ENCODE measurements at regions not wholly inside any gene's neighbourhood (a gene's known extent, or its start where the extent isn't known, plus 50 kb on each side); places are given as distances from the start of the nearest gene placed in this dataset.
"Not testable (repeated sequence)": the region's sequence is repeated elsewhere in the genome, so short reads cannot be mapped to it uniquely, and the experiment has no call there.

- not testable (repeated sequence) for H3K4me1 ChIP-seq (ENCODE audit: control insufficient read depth, insufficient read depth, low read length); H3K9ac ChIP-seq (ENCODE audit: low read length in 2 of 2); H3K27me3 ChIP-seq (ENCODE audit: control insufficient read depth in 1 of 2, insufficient read depth in 2 of 2, low read length in 2 of 2); H3K4me3 ChIP-seq (ENCODE audit: low read length in 2 of 2); H3K27ac ChIP-seq (ENCODE audit: low read length); H3K36me3 ChIP-seq (ENCODE audit: control insufficient read depth in 2 of 2, insufficient read depth in 2 of 2, low read length in 2 of 2); H3K9me3 ChIP-seq (ENCODE audit: control insufficient read depth in 2 of 2, low read length in 2 of 2)
These were observed 136.4 kb upstream of the FAM174A start for GRCh38 chr5:100398815-100399214.

- H3K27ac ChIP-seq (ENCODE audit: low read length); H3K9ac ChIP-seq (ENCODE audit: low read length in 2 of 2); H3K4me3 ChIP-seq (ENCODE audit: low read length in 2 of 2); H3K9me3 ChIP-seq (ENCODE audit: control insufficient read depth in 2 of 2, low read length in 2 of 2); H3K4me1 ChIP-seq (ENCODE audit: control insufficient read depth, insufficient read depth, low read length); H3K27me3 ChIP-seq (ENCODE audit: control insufficient read depth in 1 of 2, insufficient read depth in 2 of 2, low read length in 2 of 2); H3K36me3 ChIP-seq (ENCODE audit: control insufficient read depth in 2 of 2, insufficient read depth in 2 of 2, low read length in 2 of 2): not testable (repeated sequence)
These were observed 155.8 kb upstream of the FAM174A start for GRCh38 chr5:100379254-100379858.

- not testable (repeated sequence) for H3K9ac ChIP-seq (ENCODE audit: low read length in 2 of 2); H3K9me3 ChIP-seq (ENCODE audit: control insufficient read depth in 2 of 2, low read length in 2 of 2); H3K4me3 ChIP-seq (ENCODE audit: low read length in 2 of 2); H3K36me3 ChIP-seq (ENCODE audit: control insufficient read depth in 2 of 2, insufficient read depth in 2 of 2, low read length in 2 of 2); H3K27ac ChIP-seq (ENCODE audit: low read length); H3K4me1 ChIP-seq (ENCODE audit: control insufficient read depth, insufficient read depth, low read length); H3K27me3 ChIP-seq (ENCODE audit: control insufficient read depth in 1 of 2, insufficient read depth in 2 of 2, low read length in 2 of 2)
These were observed 170.3 kb upstream of the FAM174A start for GRCh38 chr5:100364757-100365478.

- not testable (repeated sequence) for H3K27ac ChIP-seq (ENCODE audit: low read length); H3K4me3 ChIP-seq (ENCODE audit: low read length in 2 of 2)
These were observed 170.8 kb upstream of the FAM174A start for GRCh38 chr5:100364343-100364742.

GRCh38 chr5:100359998-100360397, 175.2 kb upstream of the FAM174A start:
- not testable (repeated sequence) for H3K9me3 ChIP-seq (ENCODE audit: control insufficient read depth in 2 of 2, low read length in 2 of 2); H3K4me3 ChIP-seq (ENCODE audit: low read length in 2 of 2); H3K27me3 ChIP-seq (ENCODE audit: control insufficient read depth in 1 of 2, insufficient read depth in 2 of 2, low read length in 2 of 2); H3K27ac ChIP-seq (ENCODE audit: low read length); H3K4me1 ChIP-seq (ENCODE audit: control insufficient read depth, insufficient read depth, low read length); H3K9ac ChIP-seq (ENCODE audit: low read length in 2 of 2); H3K36me3 ChIP-seq (ENCODE audit: control insufficient read depth in 2 of 2, insufficient read depth in 2 of 2, low read length in 2 of 2)

More at GRCh38 chr5:100364343-100364742, 170.8 kb upstream of the FAM174A start:
- not testable (repeated sequence) for H3K9me3 ChIP-seq (ENCODE audit: control insufficient read depth in 2 of 2, low read length in 2 of 2); H3K4me1 ChIP-seq (ENCODE audit: control insufficient read depth, insufficient read depth, low read length); H3K36me3 ChIP-seq (ENCODE audit: control insufficient read depth in 2 of 2, insufficient read depth in 2 of 2, low read length in 2 of 2); H3K9ac ChIP-seq (ENCODE audit: low read length in 2 of 2); H3K27me3 ChIP-seq (ENCODE audit: control insufficient read depth in 1 of 2, insufficient read depth in 2 of 2, low read length in 2 of 2)

- not testable (repeated sequence) for H3K9ac ChIP-seq (ENCODE audit: low read length in 2 of 2); H3K36me3 ChIP-seq (ENCODE audit: control insufficient read depth in 2 of 2, insufficient read depth in 2 of 2, low read length in 2 of 2); H3K4me1 ChIP-seq (ENCODE audit: control insufficient read depth, insufficient read depth, low read length); H3K9me3 ChIP-seq (ENCODE audit: control insufficient read depth in 2 of 2, low read length in 2 of 2); H3K4me3 ChIP-seq (ENCODE audit: low read length in 2 of 2); H3K27ac ChIP-seq (ENCODE audit: low read length); H3K27me3 ChIP-seq (ENCODE audit: control insufficient read depth in 1 of 2, insufficient read depth in 2 of 2, low read length in 2 of 2)
These were observed 188.9 kb upstream of the FAM174A start for GRCh38 chr5:100346269-100346668.

GRCh38 chr5:100341485-100341884, 193.7 kb upstream of the FAM174A start:
- not testable (repeated sequence) for H3K9ac ChIP-seq (ENCODE audit: low read length in 2 of 2); H3K9me3 ChIP-seq (ENCODE audit: control insufficient read depth in 2 of 2, low read length in 2 of 2); H3K4me3 ChIP-seq (ENCODE audit: low read length in 2 of 2); H3K27ac ChIP-seq (ENCODE audit: low read length); H3K36me3 ChIP-seq (ENCODE audit: control insufficient read depth in 2 of 2, insufficient read depth in 2 of 2, low read length in 2 of 2); H3K27me3 ChIP-seq (ENCODE audit: control insufficient read depth in 1 of 2, insufficient read depth in 2 of 2, low read length in 2 of 2); H3K4me1 ChIP-seq (ENCODE audit: control insufficient read depth, insufficient read depth, low read length)

GRCh38 chr5:100322483-100322882, 212.7 kb upstream of the FAM174A start:
- no peak overlapping the region for H3K9ac ChIP-seq (ENCODE audit: low read length in 2 of 2)
- no peak overlapping the region for H3K4me3 ChIP-seq (ENCODE audit: low read length in 2 of 2)

GRCh38 chr5:100319885-100320284, 215.3 kb upstream of the FAM174A start:
- no peak overlapping the region for H3K4me3 ChIP-seq (ENCODE audit: low read length in 2 of 2)
- H3K27me3 ChIP-seq (ENCODE audit: control insufficient read depth in 1 of 2, insufficient read depth in 2 of 2, low read length in 2 of 2), result no peaks in the 10 kb centered on the region
- no peaks in the 10 kb centered on the region for H3K36me3 ChIP-seq (ENCODE audit: control insufficient read depth in 2 of 2, insufficient read depth in 2 of 2, low read length in 2 of 2)
- H3K9ac ChIP-seq (ENCODE audit: low read length in 2 of 2), result no peak overlapping the region
- no peaks in the 10 kb centered on the region for H3K4me1 ChIP-seq (ENCODE audit: control insufficient read depth, insufficient read depth, low read length)
- H3K9me3 ChIP-seq (ENCODE audit: control insufficient read depth in 2 of 2, low read length in 2 of 2), result no peaks in the 10 kb centered on the region
- no peak overlapping the region for H3K27ac ChIP-seq (ENCODE audit: low read length)

More at GRCh38 chr5:100322483-100322882, 212.7 kb upstream of the FAM174A start:
- no peaks in the 10 kb centered on the region for H3K9me3 ChIP-seq (ENCODE audit: control insufficient read depth in 2 of 2, low read length in 2 of 2)
- no peak overlapping the region for H3K27ac ChIP-seq (ENCODE audit: low read length)
- H3K36me3 ChIP-seq (ENCODE audit: control insufficient read depth in 2 of 2, insufficient read depth in 2 of 2, low read length in 2 of 2), result no peaks in the 10 kb centered on the region
- no peaks in the 10 kb centered on the region for H3K4me1 ChIP-seq (ENCODE audit: control insufficient read depth, insufficient read depth, low read length)
- H3K27me3 ChIP-seq (ENCODE audit: control insufficient read depth in 1 of 2, insufficient read depth in 2 of 2, low read length in 2 of 2), result no peaks in the 10 kb centered on the region

- Histone ChIP-seq H3K4me1 (ENCODE audit: control insufficient read depth, insufficient read depth, low read length) (no peaks in the 10 kb centered on the region), H3K27me3 (ENCODE audit: control insufficient read depth in 1 of 2, insufficient read depth in 2 of 2, low read length in 2 of 2) (no peaks in the 10 kb centered on the region), H3K9me3 (ENCODE audit: control insufficient read depth in 2 of 2, low read length in 2 of 2) (no peaks in the 10 kb centered on the region), H3K4me3 (ENCODE audit: low read length in 2 of 2) (no peak overlapping the region), H3K27ac (ENCODE audit: low read length) (no peak overlapping the region), H3K9ac (ENCODE audit: low read length in 2 of 2) (no peak overlapping the region), H3K36me3 (ENCODE audit: control insufficient read depth in 2 of 2, insufficient read depth in 2 of 2, low read length in 2 of 2) (no peaks in the 10 kb centered on the region)
These were observed 221.5 kb upstream of the FAM174A start for GRCh38 chr5:100313657-100314056.

- H3K27me3 ChIP-seq (ENCODE audit: control insufficient read depth in 1 of 2, insufficient read depth in 2 of 2, low read length in 2 of 2), result no peaks in the 10 kb centered on the region
- H3K4me1 ChIP-seq (ENCODE audit: control insufficient read depth, insufficient read depth, low read length), result no peaks in the 10 kb centered on the region
- no peak overlapping the region for H3K4me3 ChIP-seq (ENCODE audit: low read length in 2 of 2)
- H3K27ac ChIP-seq (ENCODE audit: low read length), result no peak overlapping the region
- H3K9ac ChIP-seq (ENCODE audit: low read length in 2 of 2), result no peak overlapping the region
- H3K36me3 ChIP-seq (ENCODE audit: control insufficient read depth in 2 of 2, insufficient read depth in 2 of 2, low read length in 2 of 2), result no peaks in the 10 kb centered on the region
- H3K9me3 ChIP-seq (ENCODE audit: control insufficient read depth in 2 of 2, low read length in 2 of 2), result no peaks in the 10 kb centered on the region
These were observed 223.4 kb upstream of the FAM174A start for GRCh38 chr5:100311806-100312205.

All from stomach smooth muscle (tissue), 2 donors.